ENCODE measurements at regions not wholly inside any gene's neighbourhood (a gene's known extent, or its start where the extent isn't known, plus 50 kb on each side); places are given as distances from the start of the nearest gene placed in this dataset.

DNA sequence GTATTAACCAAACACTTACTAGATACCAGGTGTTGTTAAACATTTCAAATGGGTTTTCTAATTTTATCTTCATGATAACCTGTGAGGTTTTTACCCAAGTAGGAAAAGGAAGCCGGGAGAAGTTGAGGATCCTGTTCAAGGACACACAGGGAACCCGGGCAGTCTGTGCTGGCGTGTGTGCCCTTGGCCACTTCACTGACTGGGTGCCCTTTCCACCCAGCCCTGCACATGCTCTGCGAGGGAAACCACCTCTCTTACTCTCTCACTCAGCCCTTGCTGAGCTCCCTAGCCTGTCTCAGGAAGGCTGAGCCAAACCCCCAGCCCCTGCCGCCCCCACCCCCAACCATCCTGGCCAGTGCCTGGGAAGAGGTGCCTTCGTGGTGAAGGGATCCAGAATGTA, 51.8 kb downstream of the TEX44 start:
- TF ChIP-seq, protein P1, sequence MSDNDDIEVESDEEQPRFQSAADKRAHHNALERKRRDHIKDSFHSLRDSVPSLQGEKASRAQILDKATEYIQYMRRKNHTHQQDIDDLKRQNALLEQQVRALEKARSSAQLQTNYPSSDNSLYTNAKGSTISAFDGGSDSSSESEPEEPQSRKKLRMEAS (CRISPR knock-in tag; IDR thresholded peaks at IDR 0.05), result no peak
- TF ChIP-seq SP1 (CRISPR knock-in tag; IDR thresholded peaks at IDR 0.05), result no peak
